SK-MEL-5 (cell line): ENCODE measurements at regions not wholly inside any gene's neighbourhood (a gene's known extent, or its start where the extent isn't known, plus 50 kb on each side); places are given as distances from the start of the nearest gene placed in this dataset.
A peak's percentile ranks its signal among the peaks of the same experiment; 100 is the strongest.

Source experiments
- DNase-seq: peaks from one replicate; pipeline ENCODE4 v3.0.0-alpha.2; 2016; ENCODE audit warnings: low read depth, low spot score
- in situ Hi-C: cut with HindIII; loops from 2 replicates; pipeline ENCODE4 v1.10.0; 2016; ENCODE audit warnings: low sequenced_read_pairs, high pct_unique_total_duplicates, low pct_unique_long_range_greater_than_20kb

GRCh38 chr4:23332313-23332712, 557.5 kb downstream of the PPARGC1A start:
- in situ Hi-C loops = no loop called here
- DNase-seq = no peak

DNA sequence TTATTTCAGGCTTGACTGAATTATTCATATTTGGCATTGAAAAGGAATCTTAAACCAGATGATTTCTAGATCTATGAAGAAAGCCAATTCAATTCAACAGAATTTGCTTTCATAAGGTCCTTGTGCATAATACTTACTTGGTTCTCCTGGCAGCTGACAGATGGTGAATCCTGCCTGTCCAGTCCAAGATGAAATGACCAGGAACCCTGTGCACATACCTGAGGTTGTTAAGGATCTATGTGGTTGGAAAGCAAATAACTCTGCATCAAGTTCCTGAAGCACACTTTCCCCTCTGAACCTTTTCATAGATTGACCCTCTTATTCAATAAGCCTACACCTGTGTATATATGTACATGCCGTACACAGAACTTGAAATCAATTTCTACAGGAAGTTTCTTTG, 562.7 kb downstream of the PPARGC1A start:
- DNase-seq = no peak
- in situ Hi-C loops = no loop called here

DNA sequence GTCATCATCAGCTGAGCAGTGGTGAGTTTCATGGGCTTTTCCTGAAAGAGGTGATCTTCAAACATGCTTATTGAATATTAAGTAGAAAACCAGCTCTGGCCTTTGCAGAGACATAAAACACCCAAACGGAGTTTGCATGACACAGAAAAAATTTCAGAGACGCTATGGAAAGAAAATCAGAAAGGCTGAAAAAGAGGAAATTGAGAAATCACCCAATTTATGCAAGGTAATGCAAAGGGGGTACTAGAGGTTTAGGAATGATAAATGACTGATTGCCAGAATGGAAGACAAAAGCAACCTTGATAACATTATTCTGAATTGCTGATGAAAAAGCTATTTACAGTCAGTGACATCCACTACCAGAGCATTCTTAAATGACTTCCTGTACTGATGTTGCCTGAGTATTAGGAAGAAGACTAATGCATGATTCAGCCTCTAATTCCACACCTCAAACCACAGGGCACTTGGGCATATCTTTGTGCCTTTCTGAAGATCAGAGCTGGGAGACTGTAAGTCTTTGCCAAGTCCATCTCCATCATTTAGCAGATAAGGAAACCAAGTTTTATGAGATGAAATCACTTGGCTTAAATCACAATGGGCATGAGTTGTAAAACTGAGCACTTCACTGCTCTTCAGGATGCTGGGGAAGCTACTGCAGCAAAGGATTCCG, 565.7 kb downstream of the PPARGC1A start:
- no peak for DNase-seq
- in situ Hi-C loops = loop anchor here (25.0 kb wide), 1 partner anchor 362 kb away; no protein-coding TSS in a partner anchor

DNA sequence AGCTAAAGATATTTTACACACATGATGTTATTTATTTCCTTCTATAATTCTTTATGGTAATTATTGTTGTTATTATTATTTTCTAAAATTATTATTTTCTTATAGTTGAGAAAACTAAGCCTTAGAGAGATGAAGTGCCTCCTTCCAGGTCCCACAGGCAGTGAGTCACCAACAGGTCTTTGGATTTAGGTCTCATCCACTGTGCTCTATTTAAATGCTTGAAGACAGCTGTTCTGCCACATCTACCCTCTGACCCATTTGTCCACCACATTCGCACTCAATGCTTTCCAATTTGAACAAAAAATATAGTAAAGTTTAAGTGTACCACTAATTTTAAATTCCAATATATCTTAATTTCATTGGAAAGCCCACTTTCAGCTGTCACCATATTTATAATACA, 566.4 kb downstream of the PPARGC1A start:
- in situ Hi-C loops = loop anchor here (25.0 kb wide), 1 partner anchor 361 kb away; no protein-coding TSS in a partner anchor
- no peak for DNase-seq

DNA sequence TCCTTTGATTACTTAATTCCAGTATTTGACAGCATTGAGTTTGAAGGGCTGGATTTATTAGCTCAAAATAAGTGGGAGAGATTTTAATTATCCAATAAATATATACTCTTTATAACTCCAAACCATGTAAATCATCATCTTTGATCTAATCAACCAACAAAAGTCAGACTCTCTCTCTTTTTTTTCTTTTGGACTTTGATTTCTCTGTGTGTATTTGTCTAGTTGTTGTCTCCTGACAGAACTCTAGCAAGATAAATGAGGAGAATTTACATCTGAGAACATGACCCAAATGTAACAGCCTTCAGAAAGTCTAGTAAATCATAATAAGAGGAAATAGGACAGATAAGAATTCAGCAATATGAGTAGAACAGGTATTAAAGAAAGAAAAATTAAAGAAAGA, 567.1 kb downstream of the PPARGC1A start:
- no peak for DNase-seq
- in situ Hi-C loops = loop anchor here (25.0 kb wide), 1 partner anchor 360 kb away; no protein-coding TSS in a partner anchor

- peak; percentile 55 for DNase-seq
- in situ Hi-C loops = loop anchor here (25.0 kb wide), 1 partner anchor 359 kb away; no protein-coding TSS in a partner anchor
These were observed 568.8 kb downstream of the PPARGC1A start for GRCh38 chr4:23320931-23321587.

DNA sequence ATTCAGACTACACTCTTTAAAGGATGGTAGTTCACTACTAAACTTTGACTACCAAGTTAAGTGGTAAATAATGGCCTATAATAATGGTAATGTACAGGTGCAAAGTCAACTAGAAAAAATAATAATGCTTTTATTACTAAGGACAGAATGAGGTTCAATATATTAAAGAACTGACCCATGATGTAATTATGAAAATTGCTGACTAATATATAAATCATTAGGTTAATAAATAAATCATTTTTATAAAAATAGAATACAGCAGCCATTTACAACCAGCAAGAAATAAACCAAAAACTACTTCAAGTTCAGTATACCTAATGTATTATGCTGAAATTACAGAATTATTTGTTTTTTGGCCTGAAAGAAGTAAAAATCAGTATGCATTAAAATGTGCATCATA, 577.2 kb downstream of the PPARGC1A start:
- in situ Hi-C loops = loop anchor here (25.0 kb wide), 1 partner anchor 350 kb away; no protein-coding TSS in a partner anchor
- no peak for DNase-seq

GRCh38 chr4:23311983-23312382, 577.9 kb downstream of the PPARGC1A start:
- peak; percentile 23 for DNase-seq
- in situ Hi-C loops = loop anchor here (25.0 kb wide), 1 partner anchor 350 kb away; no protein-coding TSS in a partner anchor

GRCh38 chr4:23305026-23305425, 584.8 kb downstream of the PPARGC1A start:
- no peak for DNase-seq
- in situ Hi-C loops = loop anchor here (25.0 kb wide), 1 partner anchor 343 kb away; no protein-coding TSS in a partner anchor

DNA sequence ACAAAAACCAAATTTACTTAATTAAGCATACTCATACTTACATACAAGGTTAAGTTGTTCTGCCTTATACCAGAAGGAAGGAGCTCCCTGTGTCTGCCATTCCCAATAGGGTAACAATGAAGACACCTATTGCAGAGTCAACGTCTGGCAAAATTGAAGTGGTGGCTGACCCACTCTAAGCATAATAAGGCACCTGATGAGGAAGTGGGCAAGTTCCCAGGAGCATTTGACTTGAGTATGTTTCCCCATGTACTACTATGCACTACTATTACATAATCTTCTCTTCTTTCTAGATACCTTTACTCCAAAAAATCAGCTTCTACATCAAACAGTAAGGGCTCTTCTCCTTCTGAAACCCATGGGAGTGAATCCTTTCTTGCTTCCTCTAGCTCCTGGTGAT, 591.5 kb downstream of the PPARGC1A start:
- no peak for DNase-seq
- in situ Hi-C loops = no loop called here

- no peak for DNase-seq
- in situ Hi-C loops = no loop called here
These were observed 592.5 kb downstream of the PPARGC1A start for GRCh38 chr4:23297327-23297726.

DNA sequence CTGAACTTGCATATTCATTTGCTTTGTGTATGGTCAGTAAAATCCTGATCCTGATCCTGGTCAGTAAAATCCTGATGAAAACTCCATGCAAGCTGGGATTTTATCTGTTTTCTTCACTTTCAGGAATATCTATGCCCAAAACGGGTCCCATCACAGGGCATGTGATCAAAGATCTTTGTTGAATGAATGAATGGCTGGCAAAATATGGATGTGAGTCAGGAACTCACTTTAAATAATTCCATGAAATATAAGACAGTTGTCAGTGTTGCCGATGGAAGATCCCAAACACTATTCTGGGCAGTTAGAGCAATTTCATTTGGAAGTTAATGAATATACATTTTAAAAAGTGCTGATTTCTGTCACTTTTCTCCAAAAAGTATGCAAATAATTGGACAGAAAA, 598.4 kb downstream of the GBA3 start:
- DNase-seq = no peak
- in situ Hi-C loops = no loop called here

- peak; percentile 5 for DNase-seq
- in situ Hi-C loops = no loop called here
These were observed 597.9 kb downstream of the GBA3 start for GRCh38 chr4:23290656-23291055.

- DNase-seq = no peak
- in situ Hi-C loops = no loop called here
These were observed 586.7 kb downstream of the GBA3 start for GRCh38 chr4:23279377-23279986.

- in situ Hi-C loops = no loop called here
- no peak for DNase-seq
These were observed 586.1 kb downstream of the GBA3 start for GRCh38 chr4:23278845-23279244.

DNA sequence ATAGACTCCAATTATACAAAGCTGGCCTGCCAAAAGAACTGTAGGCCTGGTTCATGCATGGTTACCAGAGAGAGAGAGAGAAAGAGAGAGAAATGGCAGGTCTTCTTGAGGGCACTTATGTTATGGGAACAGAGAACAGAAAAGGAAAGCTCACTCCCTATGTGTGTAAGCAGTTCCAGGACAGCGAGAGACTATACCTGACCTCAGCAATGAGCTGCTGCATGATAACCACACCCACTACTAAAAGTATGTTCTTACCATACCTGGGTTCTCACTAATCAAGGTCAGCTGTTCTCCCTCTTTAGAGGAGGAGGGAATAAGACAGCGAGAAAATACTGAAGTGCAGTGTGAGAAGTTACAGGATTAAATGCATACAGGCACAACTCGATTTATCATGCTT, 583.3 kb downstream of the GBA3 start:
- in situ Hi-C loops = no loop called here
- no peak for DNase-seq

DNA sequence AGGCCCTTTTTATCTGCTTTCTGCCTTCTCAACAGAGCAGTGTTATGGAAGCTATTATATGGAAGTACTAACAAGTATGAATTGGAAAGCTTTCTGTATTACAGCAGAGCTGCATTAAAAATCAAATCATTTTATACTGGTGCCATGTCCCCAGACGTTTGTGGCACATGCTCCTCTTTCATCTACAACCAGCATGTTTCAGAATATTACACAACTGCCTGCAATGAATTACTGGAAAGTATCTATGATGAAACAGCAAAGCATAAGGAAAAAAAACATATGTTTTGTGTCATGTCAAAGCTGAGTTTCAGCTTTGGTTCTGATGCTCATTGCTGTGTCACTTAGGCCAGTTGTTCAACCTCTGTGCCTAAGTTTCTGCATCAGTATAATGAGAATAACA, 576.8 kb downstream of the GBA3 start:
- in situ Hi-C loops = no loop called here
- no peak for DNase-seq

DNA sequence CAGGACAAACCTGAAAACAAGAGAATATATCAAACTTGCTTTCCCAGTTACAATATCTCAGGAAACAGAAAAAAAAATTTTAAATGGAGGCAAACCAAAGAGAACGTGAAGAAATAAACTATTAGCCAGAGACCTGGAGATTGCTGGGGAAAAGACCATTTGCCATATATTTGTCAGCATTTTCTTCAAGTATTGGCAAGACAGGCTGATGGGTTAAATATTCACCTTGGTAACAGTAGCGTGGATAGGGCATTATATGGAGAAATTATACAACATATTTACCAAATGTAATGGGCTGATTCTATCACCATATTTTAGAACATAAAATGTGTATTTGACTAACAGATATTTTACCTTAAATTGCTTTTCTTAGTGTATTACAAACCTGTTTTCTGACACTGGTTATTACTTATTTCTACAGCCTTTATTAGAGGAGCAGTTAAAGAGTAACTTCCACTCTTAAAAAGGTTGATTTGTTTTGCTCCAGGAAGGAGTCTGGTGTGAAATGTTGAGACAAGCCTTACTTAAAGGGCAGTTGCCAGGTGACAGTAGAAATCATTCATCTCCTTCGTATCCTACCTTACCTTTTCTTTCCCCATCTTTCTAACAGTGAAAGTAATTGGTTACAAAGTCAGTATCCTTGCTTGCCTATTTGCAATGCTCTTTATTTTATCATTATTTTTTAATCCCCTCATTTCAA, 575.5 kb downstream of the GBA3 start:
- in situ Hi-C loops = no loop called here
- no peak for DNase-seq
